D721Med (cell line): ENCODE measurements at regions not wholly inside any gene's neighbourhood (a gene's known extent, or its start where the extent isn't known, plus 50 kb on each side); places are given as distances from the start of the nearest gene placed in this dataset.

Source experiments
- DNase-seq: peaks from one replicate; pipeline ENCODE4 v3.0.0; 2011; ENCODE audit warnings: low spot score; ENCODE audit not compliant: insufficient read length
- FAIRE-seq: peaks from 2 replicates; lab custom pipeline; 2011; peaks lifted over from hg19 to GRCh38; lab: Jason Lieb, UNC
- TF ChIP-seq, protein P1 (sequence below): IDR thresholded peaks from 2 replicates; pipeline ENCODE4 v1.5.1; 2012; ENCODE audit warnings: mild to moderate bottlenecking, control low read depth; ENCODE audit not compliant: insufficient read depth; ENCODE audit errors: missing control alignments

DNA sequence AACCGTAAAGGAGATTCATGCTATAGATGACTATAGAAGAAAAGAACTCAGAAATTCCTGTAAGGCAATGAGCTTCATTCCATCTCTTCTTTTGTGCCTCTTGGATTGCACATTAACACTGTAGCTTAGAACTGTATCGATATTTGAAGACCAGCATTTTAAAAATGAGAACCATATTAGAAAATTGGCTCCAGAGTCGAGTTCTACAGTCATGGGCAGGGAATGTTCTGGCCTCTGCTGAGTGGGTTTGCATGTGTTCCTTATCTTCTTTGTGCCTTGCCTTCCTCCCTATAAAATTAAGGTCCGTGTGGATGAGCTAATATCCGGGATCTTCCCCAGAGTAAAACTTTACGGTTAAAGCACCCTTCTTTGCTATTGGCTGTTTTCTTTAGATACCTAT, 77.4 kb upstream of the PLCL2 start:
- DNase-seq (no peak), FAIRE-seq (peak; percentile 64)
- TF ChIP-seq, protein P1, sequence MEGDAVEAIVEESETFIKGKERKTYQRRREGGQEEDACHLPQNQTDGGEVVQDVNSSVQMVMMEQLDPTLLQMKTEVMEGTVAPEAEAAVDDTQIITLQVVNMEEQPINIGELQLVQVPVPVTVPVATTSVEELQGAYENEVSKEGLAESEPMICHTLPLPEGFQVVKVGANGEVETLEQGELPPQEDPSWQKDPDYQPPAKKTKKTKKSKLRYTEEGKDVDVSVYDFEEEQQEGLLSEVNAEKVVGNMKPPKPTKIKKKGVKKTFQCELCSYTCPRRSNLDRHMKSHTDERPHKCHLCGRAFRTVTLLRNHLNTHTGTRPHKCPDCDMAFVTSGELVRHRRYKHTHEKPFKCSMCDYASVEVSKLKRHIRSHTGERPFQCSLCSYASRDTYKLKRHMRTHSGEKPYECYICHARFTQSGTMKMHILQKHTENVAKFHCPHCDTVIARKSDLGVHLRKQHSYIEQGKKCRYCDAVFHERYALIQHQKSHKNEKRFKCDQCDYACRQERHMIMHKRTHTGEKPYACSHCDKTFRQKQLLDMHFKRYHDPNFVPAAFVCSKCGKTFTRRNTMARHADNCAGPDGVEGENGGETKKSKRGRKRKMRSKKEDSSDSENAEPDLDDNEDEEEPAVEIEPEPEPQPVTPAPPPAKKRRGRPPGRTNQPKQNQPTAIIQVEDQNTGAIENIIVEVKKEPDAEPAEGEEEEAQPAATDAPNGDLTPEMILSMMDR: no peak

DNA sequence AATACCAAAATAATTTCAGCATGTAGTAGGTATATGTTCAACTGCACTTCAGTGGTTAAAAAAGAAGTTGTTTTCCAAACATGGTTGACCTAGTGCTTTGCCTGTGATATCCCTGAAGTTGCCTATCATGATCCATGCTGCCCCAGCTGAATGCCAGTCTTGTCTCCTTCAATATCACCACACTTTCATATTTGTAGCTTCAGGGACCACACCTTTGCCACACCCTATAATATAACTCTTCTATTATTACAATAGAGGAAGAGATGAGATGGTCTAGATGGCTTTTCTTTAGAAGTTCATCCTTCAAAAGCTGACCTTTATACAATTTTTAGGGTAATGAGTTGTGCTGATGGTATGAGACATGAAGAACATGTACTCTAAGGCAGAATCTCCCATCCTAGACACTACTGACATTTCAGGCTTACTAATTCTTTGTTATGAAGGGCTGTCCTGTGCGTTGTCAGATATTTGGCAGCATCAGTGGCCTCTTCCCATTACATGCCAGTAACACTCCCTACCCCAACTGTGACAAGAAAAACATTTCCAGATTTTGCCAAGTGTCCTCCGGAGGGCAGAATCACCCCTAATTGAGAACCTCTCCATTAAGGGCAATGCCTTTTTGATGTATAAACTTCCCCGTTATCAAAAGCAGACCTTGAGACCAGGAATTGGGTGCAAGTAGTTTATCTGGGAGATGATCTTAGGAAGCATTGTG, 76.2 kb upstream of the PLCL2 start:
- DNase-seq (no peak), FAIRE-seq (no peak)
- TF ChIP-seq, protein P1: peak; percentile 7

DNA sequence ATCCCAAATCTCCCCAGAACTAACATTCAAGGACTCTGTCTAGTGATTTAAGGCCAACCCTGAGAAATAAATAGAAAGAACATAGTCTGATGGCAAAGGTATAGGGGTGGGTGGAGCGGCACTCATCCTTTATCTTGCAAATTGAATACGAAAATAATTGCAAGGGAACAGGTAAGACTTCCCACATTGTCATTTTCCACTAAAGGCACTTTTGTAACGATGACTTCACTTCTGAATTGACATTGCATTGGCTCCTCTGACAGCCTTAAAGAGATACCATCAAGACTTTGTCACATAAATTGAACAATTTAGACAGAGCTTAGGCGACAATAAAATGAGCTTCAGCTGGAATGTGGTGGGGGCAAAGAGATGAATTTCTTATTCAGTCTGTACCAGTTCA, 75.3 kb upstream of the PLCL2 start:
- no peak for FAIRE-seq
- TF ChIP-seq, protein P1: no peak
- DNase-seq: no peak

DNA sequence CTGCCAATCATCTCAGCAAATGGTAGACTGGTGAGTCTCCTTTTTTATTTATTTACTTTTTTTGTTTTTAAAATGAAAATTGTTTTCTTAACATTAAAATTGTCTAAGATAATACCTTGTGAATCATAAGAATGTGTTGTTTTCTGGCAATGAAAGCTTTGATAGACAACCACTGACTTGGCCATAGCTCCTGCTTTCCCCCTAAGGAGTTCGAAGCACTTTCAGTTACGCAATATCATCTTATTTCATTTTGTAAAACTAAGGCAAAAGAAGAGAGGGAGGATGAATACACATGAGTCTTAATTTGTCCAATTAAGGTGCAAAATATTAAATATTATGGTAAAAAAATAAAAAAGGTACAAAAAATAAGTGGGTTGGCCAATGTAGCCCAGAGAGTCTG, 74.8 kb upstream of the PLCL2 start:
- TF ChIP-seq, protein P1: no peak
- no peak for FAIRE-seq
- no peak for DNase-seq

DNA sequence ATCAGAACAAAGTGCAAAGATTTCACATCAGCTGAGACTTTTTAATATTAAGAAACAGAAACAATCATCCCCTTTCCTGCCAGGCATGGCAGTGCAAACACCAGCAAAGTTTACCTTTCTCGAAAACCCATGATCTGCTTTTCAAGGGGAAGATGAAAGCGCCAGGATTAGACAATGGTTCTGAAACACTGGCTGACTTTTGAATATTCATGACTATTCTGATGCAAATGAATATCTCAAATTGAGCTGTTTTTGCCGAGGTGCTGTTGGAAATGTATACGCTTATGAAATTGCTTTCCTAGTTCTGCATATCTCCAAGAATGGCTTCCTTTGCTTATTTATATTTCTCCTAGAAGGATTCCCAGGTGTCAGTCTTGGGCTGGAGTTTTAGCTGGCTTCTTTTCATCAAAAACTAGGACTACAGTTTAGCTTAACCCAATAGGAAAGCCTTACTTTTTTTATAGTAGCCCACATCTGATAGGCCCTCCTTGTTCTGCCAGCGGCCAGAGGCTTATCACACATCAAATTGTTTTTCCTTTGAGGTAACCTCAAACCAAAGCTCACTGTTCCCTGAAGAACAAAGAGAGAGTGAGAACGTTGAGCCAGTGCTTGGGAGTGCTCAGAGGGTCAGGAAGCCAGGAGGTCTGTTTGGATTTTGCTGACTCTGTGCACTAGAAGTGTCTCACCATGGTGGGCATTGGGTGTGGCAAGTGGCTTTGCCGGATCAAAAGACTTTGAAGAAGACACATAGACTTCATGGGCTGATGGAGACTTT, 74.0 kb upstream of the PLCL2 start:
- FAIRE-seq (no peak), DNase-seq (no peak)
- TF ChIP-seq, protein P1: no peak

DNA sequence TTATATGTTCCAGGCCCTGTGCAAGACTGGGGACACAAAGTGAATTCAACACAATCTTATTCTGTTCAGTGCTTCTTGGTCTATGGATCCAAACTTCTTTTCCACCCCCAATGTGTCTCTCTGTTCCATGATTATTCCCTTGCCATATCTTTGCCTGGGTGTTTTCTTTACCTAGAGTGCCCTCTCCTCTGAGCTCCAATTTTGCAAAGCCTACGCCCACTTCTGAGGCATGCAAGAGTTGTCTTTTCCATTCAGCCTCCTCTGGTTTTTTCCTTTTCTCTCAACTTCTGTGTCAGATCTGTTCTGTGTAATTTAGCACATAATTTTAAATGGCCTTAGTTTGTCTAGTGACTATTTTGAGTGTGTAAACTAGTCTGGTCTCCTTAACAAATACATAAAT, 72.8 kb upstream of the PLCL2 start:
- TF ChIP-seq, protein P1: no peak
- DNase-seq: no peak
- no peak for FAIRE-seq

DNA sequence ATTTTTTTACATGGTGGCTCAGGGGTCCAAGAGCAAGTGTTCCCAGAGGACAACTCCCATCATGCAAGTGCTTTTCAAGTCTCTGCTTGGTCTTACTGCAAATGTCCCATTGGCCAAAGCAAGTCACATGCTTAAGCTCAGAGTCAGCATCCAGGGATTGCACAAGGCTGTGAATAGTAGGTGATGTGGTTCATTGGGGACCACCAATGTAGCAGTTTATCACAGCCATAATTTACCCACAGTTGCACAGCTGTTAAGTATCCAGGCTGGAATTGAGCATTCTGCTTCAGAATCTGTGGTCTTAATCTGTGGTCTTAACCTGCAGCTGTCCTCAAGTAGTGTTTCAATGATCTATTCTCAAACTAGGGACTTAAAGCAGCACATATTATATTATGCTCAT, 71.4 kb upstream of the PLCL2 start:
- TF ChIP-seq, protein P1: no peak
- FAIRE-seq (no peak), DNase-seq (no peak)
